A673 (cell line): ENCODE measurements at regions not wholly inside any gene's neighbourhood (a gene's known extent, or its start where the extent isn't known, plus 50 kb on each side); places are given as distances from the start of the nearest gene placed in this dataset.

ENCODE experiments used
- EZH2 ChIP-seq: fragments of 200-600 bp; sonication (generic); IDR thresholded peaks from 2 replicates; pipeline ENCODE4 v1.6.1; 2017; ENCODE audit warnings: borderline replicate concordance, low read depth, mild to moderate bottlenecking, mixed read lengths, antibody characterized with exemption, low read length; ENCODE audit not compliant: poor library complexity, severe bottlenecking
- TF ChIP-seq, protein P1 (sequence below): fragments of 300-800, 200-600 bp; sonication (generic); conservative IDR thresholded peaks from 2 replicates; pipeline ENCODE4 v1.5.1; 2017; ENCODE audit warnings: low read depth, mild to moderate bottlenecking, antibody characterized with exemption, low read length, moderate library complexity, mixed read lengths

DNA sequence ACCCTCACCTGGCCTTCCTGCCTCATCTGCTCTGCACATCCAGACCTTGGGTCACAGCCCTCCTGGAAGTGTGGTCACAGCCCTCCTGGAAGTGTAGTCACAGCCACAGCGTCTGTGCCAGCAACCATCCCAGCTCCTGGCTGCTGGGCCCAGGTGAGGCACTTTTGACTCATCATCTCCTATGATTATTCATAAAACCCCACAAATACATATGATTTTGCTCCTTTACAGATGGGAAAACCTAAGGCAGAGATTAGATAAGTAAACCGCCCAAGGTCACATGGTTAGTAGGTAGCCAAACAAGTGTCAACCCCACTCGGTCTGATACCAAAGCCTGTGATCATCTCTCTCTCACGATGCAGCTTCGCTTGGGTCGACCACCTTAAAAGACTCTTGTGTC lies 94.3 kb downstream of the PRLHR start:
- TF ChIP-seq, protein P1, sequence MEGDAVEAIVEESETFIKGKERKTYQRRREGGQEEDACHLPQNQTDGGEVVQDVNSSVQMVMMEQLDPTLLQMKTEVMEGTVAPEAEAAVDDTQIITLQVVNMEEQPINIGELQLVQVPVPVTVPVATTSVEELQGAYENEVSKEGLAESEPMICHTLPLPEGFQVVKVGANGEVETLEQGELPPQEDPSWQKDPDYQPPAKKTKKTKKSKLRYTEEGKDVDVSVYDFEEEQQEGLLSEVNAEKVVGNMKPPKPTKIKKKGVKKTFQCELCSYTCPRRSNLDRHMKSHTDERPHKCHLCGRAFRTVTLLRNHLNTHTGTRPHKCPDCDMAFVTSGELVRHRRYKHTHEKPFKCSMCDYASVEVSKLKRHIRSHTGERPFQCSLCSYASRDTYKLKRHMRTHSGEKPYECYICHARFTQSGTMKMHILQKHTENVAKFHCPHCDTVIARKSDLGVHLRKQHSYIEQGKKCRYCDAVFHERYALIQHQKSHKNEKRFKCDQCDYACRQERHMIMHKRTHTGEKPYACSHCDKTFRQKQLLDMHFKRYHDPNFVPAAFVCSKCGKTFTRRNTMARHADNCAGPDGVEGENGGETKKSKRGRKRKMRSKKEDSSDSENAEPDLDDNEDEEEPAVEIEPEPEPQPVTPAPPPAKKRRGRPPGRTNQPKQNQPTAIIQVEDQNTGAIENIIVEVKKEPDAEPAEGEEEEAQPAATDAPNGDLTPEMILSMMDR: no peak
- TF ChIP-seq EZH2: no peak
